ENCODE measurements at regions not wholly inside any gene's neighbourhood (a gene's known extent, or its start where the extent isn't known, plus 50 kb on each side); places are given as distances from the start of the nearest gene placed in this dataset.

GRCh38 chr20:55116598-55116997 lies 641.2 kb downstream of the DOK5 start (continued):
- TF ChIP-seq, protein P1, sequence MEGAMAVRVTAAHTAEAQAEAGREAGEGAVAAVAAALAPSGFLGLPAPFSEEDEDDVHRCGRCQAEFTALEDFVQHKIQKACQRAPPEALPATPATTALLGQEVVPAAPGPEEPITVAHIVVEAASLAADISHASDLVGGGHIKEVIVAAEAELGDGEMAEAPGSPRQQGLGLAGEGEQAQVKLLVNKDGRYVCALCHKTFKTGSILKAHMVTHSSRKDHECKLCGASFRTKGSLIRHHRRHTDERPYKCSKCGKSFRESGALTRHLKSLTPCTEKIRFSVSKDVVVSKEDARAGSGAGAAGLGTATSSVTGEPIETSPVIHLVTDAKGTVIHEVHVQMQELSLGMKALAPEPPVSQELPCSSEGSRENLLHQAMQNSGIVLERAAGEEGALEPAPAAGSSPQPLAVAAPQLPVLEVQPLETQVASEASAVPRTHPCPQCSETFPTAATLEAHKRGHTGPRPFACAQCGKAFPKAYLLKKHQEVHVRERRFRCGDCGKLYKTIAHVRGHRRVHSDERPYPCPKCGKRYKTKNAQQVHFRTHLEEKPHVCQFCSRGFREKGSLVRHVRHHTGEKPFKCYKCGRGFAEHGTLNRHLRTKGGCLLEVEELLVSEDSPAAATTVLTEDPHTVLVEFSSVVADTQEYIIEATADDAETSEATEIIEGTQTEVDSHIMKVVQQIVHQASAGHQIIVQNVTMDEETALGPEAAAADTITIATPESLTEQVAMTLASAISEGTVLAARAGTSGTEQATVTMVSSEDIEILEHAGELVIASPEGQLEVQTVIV (IDR thresholded peaks at IDR 0.05; ENCODE audit: borderline replicate concordance, partially characterized antibody), result no peak

- FAIRE-seq (no peak), ATAC-seq (no peak), DNase-seq (ENCODE audit: low read depth, low spot score) (no peak)
- Histone ChIP-seq H3K27me3 (replicated peaks in 1 of 2; ENCODE audit: control insufficient read depth in 2 of 2, insufficient read depth in 2 of 2, low read length in 1 of 2) (no peaks in the 10 kb centered on the region), H3K79me2 (ENCODE audit: control insufficient read depth, insufficient read depth, low read length) (no peaks in the 10 kb centered on the region), H3K9ac (ENCODE audit: control insufficient read depth, insufficient read depth, low read length) (no peak overlapping the region), H4K20me1 (ENCODE audit: control insufficient read depth, insufficient read depth) (no peaks in the 10 kb centered on the region), H3K27ac (ENCODE audit: control insufficient read depth, insufficient read depth) (no peak overlapping the region), H3K9me3 (replicated peaks; ENCODE audit: control insufficient read depth, insufficient read depth, low read length) (no peaks in the 10 kb centered on the region; the same call in 2 of the 3 replicates), H3K4me2 (ENCODE audit: control insufficient read depth, insufficient read depth) (no peak overlapping the region), H2AFZ (ENCODE audit: control insufficient read depth, low read depth, low read length) (no peak overlapping the region), H3K4me1 (ENCODE audit: control insufficient read depth, insufficient read depth, low read length) (no peaks in the 10 kb centered on the region), H3K4me3 (no peak overlapping the region), H3K36me3 (ENCODE audit: control insufficient read depth in 2 of 2, insufficient read depth in 2 of 2, low read length in 1 of 2) (no peaks in the 10 kb centered on the region)
- intact Hi-C loops (cut with micrococcal nuclease; ENCODE audit: unreplicated experiment) (no loop called here), in situ Hi-C loops (cut with MboI) (no loop called here)
- no TSS peak for BruUV-seq (replicated peaks)
- CTCF ChIA-PET, result no interaction called here
- WGBS (ENCODE audit: insufficient coverage, insufficient replicate concordance, low lambda C conversion rate, missing lambda C conversion rate), result 25% methylated on average over 2 of the region's 2 CpGs
- POLR2A ChIA-PET, result no interaction called here
- RAD21 ChIA-PET (ENCODE audit: unreplicated experiment), result no interaction called here
- SMC1A ChIA-PET (ENCODE audit: uncharacterized antibody, unreplicated experiment), result interaction anchor here (1.9 kb wide), 1 partner anchor 11 kb away, joined by 6 read pairs; no protein-coding TSS in a partner anchor
- TF ChIP-seq PBX3 (IDR thresholded peaks at IDR 0.05; ENCODE audit: insufficient replicate concordance, low read depth, low read length) (no peak), ZNF217 (IDR thresholded peaks at IDR 0.05) (no peak), PML (IDR thresholded peaks at IDR 0.05; ENCODE audit: low read length) (no peak), ZBTB4 (CRISPR knock-in tag; IDR thresholded peaks at IDR 0.05) (no peak), CEBPZ (IDR thresholded peaks at IDR 0.05; ENCODE audit: low read depth, low read length) (no peak), TARDBP (IDR thresholded peaks at IDR 0.05; ENCODE audit: borderline replicate concordance) (no peak), FOXM1 (IDR thresholded peaks at IDR 0.05; ENCODE audit: low read depth, low read length) (no peak), IRF4 (IDR thresholded peaks at IDR 0.05; ENCODE audit: low read depth, low read length) (no peak), HCFC1 (IDR thresholded peaks at IDR 0.05; ENCODE audit: low read length) (no peak), ZNF384 (IDR thresholded peaks at IDR 0.05; ENCODE audit: borderline replicate concordance, low read depth, low read length) (no peak)
- TF ChIP-seq, protein P2, sequence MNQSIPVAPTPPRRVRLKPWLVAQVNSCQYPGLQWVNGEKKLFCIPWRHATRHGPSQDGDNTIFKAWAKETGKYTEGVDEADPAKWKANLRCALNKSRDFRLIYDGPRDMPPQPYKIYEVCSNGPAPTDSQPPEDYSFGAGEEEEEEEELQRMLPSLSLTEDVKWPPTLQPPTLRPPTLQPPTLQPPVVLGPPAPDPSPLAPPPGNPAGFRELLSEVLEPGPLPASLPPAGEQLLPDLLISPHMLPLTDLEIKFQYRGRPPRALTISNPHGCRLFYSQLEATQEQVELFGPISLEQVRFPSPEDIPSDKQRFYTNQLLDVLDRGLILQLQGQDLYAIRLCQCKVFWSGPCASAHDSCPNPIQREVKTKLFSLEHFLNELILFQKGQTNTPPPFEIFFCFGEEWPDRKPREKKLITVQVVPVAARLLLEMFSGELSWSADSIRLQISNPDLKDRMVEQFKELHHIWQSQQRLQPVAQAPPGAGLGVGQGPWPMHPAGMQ (IDR thresholded peaks at IDR 0.05; ENCODE audit: borderline replicate concordance), result no peak
These were observed 627.8 kb downstream of the DOK5 start for GRCh38 chr20:55103188-55103587.

Measured in GM12878 (cell line).